CD8-positive, alpha-beta memory T cell (primary cell): ENCODE measurements at regions not wholly inside any gene's neighbourhood (a gene's known extent, or its start where the extent isn't known, plus 50 kb on each side); places are given as distances from the start of the nearest gene placed in this dataset.

Experiments
- CTCF ChIA-PET: fragments of 350-600 bp; sonication (Branson Sonifier 250); formaldehyde crosslinking; loops from one replicate; lab custom pipeline; 2021; ENCODE audit warnings: antibody characterized with exemption; lab: Charles Lee
- POLR2A ChIA-PET: fragments of 350-600 bp; sonication (Branson Sonifier 250); formaldehyde crosslinking; loops from one replicate; lab custom pipeline; 2021; ENCODE audit warnings: antibody characterized with exemption; lab: Charles Lee
- DNase-seq, 5 donors: peaks; one replicate each; pipeline versions ENCODE4 v3.0.0 to v3.0.0-alpha.2; 2020 to 2022; ENCODE audit warnings: mixed read lengths in 1 of 5
- H3K27ac ChIP-seq: one replicate; pipeline ENCODE4 v1.7.0; 2013; ENCODE audit warnings: low read depth, mild to moderate bottlenecking, low read length, moderate library complexity
- H3K27me3 ChIP-seq: 2 replicates; pipeline ENCODE4 v1.7.0; 2013; ENCODE audit warnings: low read length, mild to moderate bottlenecking; ENCODE audit not compliant: insufficient read depth, poor library complexity, severe bottlenecking
- H3K36me3 ChIP-seq: 2 replicates; pipeline ENCODE4 v1.7.0; 2013; ENCODE audit warnings: mild to moderate bottlenecking, low read length, moderate library complexity; ENCODE audit not compliant: insufficient read depth
- H3K4me1 ChIP-seq: 2 replicates; pipeline ENCODE4 v1.7.0; 2013; ENCODE audit warnings: mild to moderate bottlenecking, low read length, moderate library complexity; ENCODE audit not compliant: insufficient read depth
- H3K4me3 ChIP-seq: 2 replicates; pipeline ENCODE4 v1.7.0; 2013; ENCODE audit warnings: mild to moderate bottlenecking, low read length
- H3K9me3 ChIP-seq: 2 replicates; pipeline ENCODE4 v1.7.0; 2013; ENCODE audit warnings: mild to moderate bottlenecking, low read length
- H3K27ac Mint-ChIP-seq, 8 donors: one replicate each; pipeline ENCODE4 v1.8.0; 2020 to 2021; ENCODE audit warnings: mixed read lengths in 8 of 8, mild to moderate bottlenecking in 6 of 8, inconsistent platforms in 3 of 8, moderate library complexity in 3 of 8
- H3K27me3 Mint-ChIP-seq, 2 donors: one replicate each; pipeline ENCODE4 v1.8.0; 2020 to 2021; ENCODE audit warnings: mixed read lengths in 2 of 2, mild to moderate bottlenecking in 1 of 2, moderate library complexity in 1 of 2
- H3K36me3 Mint-ChIP-seq, 3 donors: one replicate each; pipeline ENCODE4 v1.8.0; 2020 to 2021; ENCODE audit warnings: mixed read lengths in 3 of 3, inconsistent platforms in 1 of 3, mild to moderate bottlenecking in 1 of 3
- H3K4me1 Mint-ChIP-seq, 3 donors: one replicate each; pipeline ENCODE4 v1.8.0; 2020 to 2021; ENCODE audit warnings: mixed read lengths in 3 of 3, inconsistent platforms in 1 of 3, mild to moderate bottlenecking in 1 of 3
- H3K4me3 Mint-ChIP-seq, 7 donors: one replicate each; pipeline ENCODE4 v1.8.0; 2020 to 2021; ENCODE audit warnings: mixed read lengths in 7 of 7, mild to moderate bottlenecking in 6 of 7, moderate library complexity in 4 of 7, inconsistent platforms in 2 of 7
- H3K9me3 Mint-ChIP-seq, 5 donors: one replicate each; pipeline ENCODE4 v1.8.0; 2020 to 2022; ENCODE audit warnings: mixed read lengths in 5 of 5, mild to moderate bottlenecking in 3 of 5, moderate library complexity in 2 of 5, inconsistent platforms in 1 of 5

GRCh38 chr7:96638669-96639068 is 71.0 kb downstream of the SEM1 start:
- Histone ChIP-seq H3K27me3 (no peaks in the 10 kb centered on the region), H3K9me3 (no peaks in the 10 kb centered on the region), H3K27ac (no peak overlapping the region), H3K4me3 (no peak overlapping the region), H3K4me1 (no peaks in the 10 kb centered on the region), H3K36me3 (no peaks in the 10 kb centered on the region)
- H3K4me3 Mint-ChIP-seq, result no peak overlapping the region
- ChIA-PET CTCF (no interaction called here), POLR2A (no interaction called here)
- no peak overlapping the region for H3K27ac Mint-ChIP-seq
- H3K27me3 Mint-ChIP-seq, result peaks cover 0 to 1% of the 10 kb centered on the region in 2 donors
- H3K36me3 Mint-ChIP-seq, result peaks cover 1 to 7% (median 3%) of the 10 kb centered on the region in 3 donors
- no peaks in the 10 kb centered on the region for H3K4me1 Mint-ChIP-seq
- peaks cover 0 to 3% (median 2%) of the 10 kb centered on the region in 5 donors for H3K9me3 Mint-ChIP-seq
- DNase-seq, result no peak

- Mint-ChIP-seq H3K36me3 (peaks cover 0 to 7% (median 5%) of the 10 kb centered on the region in 3 donors), H3K4me1 (no peaks in the 10 kb centered on the region), H3K27ac (no peak overlapping the region), H3K4me3 (no peak overlapping the region), H3K9me3 (no peaks in the 10 kb centered on the region), H3K27me3 (peaks cover 0 to 1% of the 10 kb centered on the region in 2 donors)
- no peaks in the 10 kb centered on the region for H3K9me3 ChIP-seq
- CTCF ChIA-PET, result no interaction called here
- H3K36me3 ChIP-seq, result no peaks in the 10 kb centered on the region
- H3K4me3 ChIP-seq, result no peak overlapping the region
- POLR2A ChIA-PET, result no interaction called here
- H3K4me1 ChIP-seq, result no peaks in the 10 kb centered on the region
- no peak overlapping the region for H3K27ac ChIP-seq
- DNase-seq, result no peak
- H3K27me3 ChIP-seq, result no peaks in the 10 kb centered on the region
Measured at GRCh38 chr7:96637522-96637921, 72.1 kb downstream of the SEM1 start.

- Mint-ChIP-seq H3K27me3 (peaks cover under 1 to 1% of the 10 kb centered on the region in 2 donors), H3K9me3 (peaks cover 0 to 2% (median 0%) of the 10 kb centered on the region in 5 donors), H3K27ac (no peak overlapping the region), H3K4me1 (no peaks in the 10 kb centered on the region), H3K4me3 (no peak overlapping the region), H3K36me3 (peaks cover 0 to 10% (median 5%) of the 10 kb centered on the region in 3 donors)
- no peak for DNase-seq
- ChIA-PET CTCF (no interaction called here), POLR2A (no interaction called here)
- H3K27me3 ChIP-seq, result no peaks in the 10 kb centered on the region
- no peaks in the 10 kb centered on the region for H3K9me3 ChIP-seq
- H3K4me3 ChIP-seq, result no peak overlapping the region
- H3K4me1 ChIP-seq, result no peaks in the 10 kb centered on the region
- no peak overlapping the region for H3K27ac ChIP-seq
- no peaks in the 10 kb centered on the region for H3K36me3 ChIP-seq
Measured at GRCh38 chr7:96636979-96637378, 72.7 kb downstream of the SEM1 start.

GRCh38 chr7:96636342-96636860 is 73.2 kb downstream of the SEM1 start:
- no peak overlapping the region for H3K27ac Mint-ChIP-seq
- no peak overlapping the region for H3K4me3 Mint-ChIP-seq
- no peaks in the 10 kb centered on the region for H3K4me1 Mint-ChIP-seq
- Histone ChIP-seq H3K27me3 (no peaks in the 10 kb centered on the region), H3K4me1 (no peaks in the 10 kb centered on the region), H3K27ac (no peak overlapping the region), H3K4me3 (no peak overlapping the region), H3K9me3 (no peaks in the 10 kb centered on the region), H3K36me3 (no peaks in the 10 kb centered on the region)
- DNase-seq, result no peak
- H3K27me3 Mint-ChIP-seq, result peaks cover 1 to 4% of the 10 kb centered on the region in 2 donors
- H3K9me3 Mint-ChIP-seq, result peaks cover 0 to 3% (median 0%) of the 10 kb centered on the region in 5 donors
- peaks cover 0 to 10% (median 5%) of the 10 kb centered on the region in 3 donors for H3K36me3 Mint-ChIP-seq
- ChIA-PET CTCF (no interaction called here), POLR2A (no interaction called here)

GRCh38 chr7:96629884-96630283 is 79.8 kb downstream of the SEM1 start:
- H3K36me3 ChIP-seq, result no peaks in the 10 kb centered on the region
- no peaks in the 10 kb centered on the region for H3K9me3 ChIP-seq
- H3K27me3 ChIP-seq, result no peaks in the 10 kb centered on the region
- Mint-ChIP-seq H3K4me1 (no peaks in the 10 kb centered on the region), H3K4me3 (no peak overlapping the region), H3K27me3 (peaks cover 1 to 4% of the 10 kb centered on the region in 2 donors), H3K27ac (no peak overlapping the region), H3K36me3 (peaks cover 0 to 19% (median 1%) of the 10 kb centered on the region in 3 donors), H3K9me3 (peaks cover 6 to 32% (median 10%) of the 10 kb centered on the region in 5 donors)
- no peak for DNase-seq
- H3K27ac ChIP-seq, result no peak overlapping the region
- H3K4me3 ChIP-seq, result no peak overlapping the region
- no peaks in the 10 kb centered on the region for H3K4me1 ChIP-seq
- ChIA-PET CTCF (no interaction called here), POLR2A (no interaction called here)

GRCh38 chr7:96624954-96625353 is 84.7 kb downstream of the SEM1 start:
- Histone ChIP-seq H3K36me3 (no peaks in the 10 kb centered on the region), H3K27ac (no peak overlapping the region), H3K4me1 (no peaks in the 10 kb centered on the region), H3K27me3 (no peaks in the 10 kb centered on the region), H3K4me3 (no peak overlapping the region), H3K9me3 (no peaks in the 10 kb centered on the region)
- Mint-ChIP-seq H3K4me1 (no peaks in the 10 kb centered on the region), H3K27me3 (peaks cover 0 to 4% of the 10 kb centered on the region in 2 donors), H3K36me3 (peaks cover 0 to 19% (median 3%) of the 10 kb centered on the region in 3 donors), H3K9me3 (peaks cover 13 to 44% (median 14%) of the 10 kb centered on the region in 5 donors), H3K4me3 (no peak overlapping the region), H3K27ac (no peak overlapping the region)
- DNase-seq, result no peak
- ChIA-PET POLR2A (no interaction called here), CTCF (no interaction called here)

GRCh38 chr7:96621932-96622331 is 87.7 kb downstream of the SEM1 start:
- Mint-ChIP-seq H3K4me3 (no peak overlapping the region), H3K27ac (no peak overlapping the region), H3K9me3 (peaks cover 15 to 55% (median 24%) of the 10 kb centered on the region in 5 donors), H3K36me3 (peaks cover 0 to 20% (median 3%) of the 10 kb centered on the region in 3 donors), H3K4me1 (no peaks in the 10 kb centered on the region), H3K27me3 (peaks cover 2 to 4% of the 10 kb centered on the region in 2 donors)
- ChIA-PET CTCF (no interaction called here), POLR2A (no interaction called here)
- no peak overlapping the region for H3K4me3 ChIP-seq
- no peak overlapping the region for H3K27ac ChIP-seq
- no peak for DNase-seq
- no peaks in the 10 kb centered on the region for H3K27me3 ChIP-seq
- H3K4me1 ChIP-seq, result no peaks in the 10 kb centered on the region
- no peaks in the 10 kb centered on the region for H3K9me3 ChIP-seq
- H3K36me3 ChIP-seq, result no peaks in the 10 kb centered on the region

GRCh38 chr7:96614154-96614867 is 95.3 kb downstream of the SEM1 start:
- H3K9me3 ChIP-seq, result no peaks in the 10 kb centered on the region
- POLR2A ChIA-PET, result no interaction called here

More at GRCh38 chr7:96614154-96614867, 95.3 kb downstream of the SEM1 start:
- H3K27me3 Mint-ChIP-seq, result peaks cover 0 to 11% of the 10 kb centered on the region in 2 donors
- H3K9me3 Mint-ChIP-seq, result peaks cover 22 to 49% (median 42%) of the 10 kb centered on the region in 5 donors
- Histone ChIP-seq H3K36me3 (no peaks in the 10 kb centered on the region), H3K27me3 (no peaks in the 10 kb centered on the region), H3K4me3 (no peak overlapping the region), H3K4me1 (no peaks in the 10 kb centered on the region), H3K27ac (no peak overlapping the region)
- no peak overlapping the region for H3K27ac Mint-ChIP-seq
- H3K4me3 Mint-ChIP-seq, result no peak overlapping the region
- peaks cover 0 to 14% (median 0%) of the 10 kb centered on the region in 3 donors for H3K36me3 Mint-ChIP-seq
- H3K4me1 Mint-ChIP-seq, result no peaks in the 10 kb centered on the region
- DNase-seq, result no peak
- CTCF ChIA-PET, result no interaction called here
